Hepatocyte (in vitro differentiated cells): ENCODE measurements at regions not wholly inside any gene's neighbourhood (a gene's known extent, or its start where the extent isn't known, plus 50 kb on each side); places are given as distances from the start of the nearest gene placed in this dataset.

Source experiments
- CTCF ChIP-seq: fragments of 200-600 bp; sonication (generic); IDR thresholded peaks from 2 replicates; pipeline ENCODE4 v1.5.1; 2016; ENCODE audit warnings: antibody characterized with exemption, mild to moderate bottlenecking; ENCODE audit not compliant: poor library complexity
- EZH2 ChIP-seq: fragments of 200-600 bp; sonication (generic); IDR thresholded peaks from 2 replicates; pipeline ENCODE4 v1.6.1; 2016; ENCODE audit warnings: antibody characterized with exemption, mild to moderate bottlenecking, borderline replicate concordance
- EZH2phosphoT487 ChIP-seq: fragments of 200-600 bp; sonication (generic); IDR thresholded peaks from one replicate; pipeline ENCODE4 v1.6.1; 2018; ENCODE audit warnings: antibody characterized with exemption, mild to moderate bottlenecking, low read depth, moderate library complexity; ENCODE audit not compliant: unreplicated experiment, severe bottlenecking

DNA sequence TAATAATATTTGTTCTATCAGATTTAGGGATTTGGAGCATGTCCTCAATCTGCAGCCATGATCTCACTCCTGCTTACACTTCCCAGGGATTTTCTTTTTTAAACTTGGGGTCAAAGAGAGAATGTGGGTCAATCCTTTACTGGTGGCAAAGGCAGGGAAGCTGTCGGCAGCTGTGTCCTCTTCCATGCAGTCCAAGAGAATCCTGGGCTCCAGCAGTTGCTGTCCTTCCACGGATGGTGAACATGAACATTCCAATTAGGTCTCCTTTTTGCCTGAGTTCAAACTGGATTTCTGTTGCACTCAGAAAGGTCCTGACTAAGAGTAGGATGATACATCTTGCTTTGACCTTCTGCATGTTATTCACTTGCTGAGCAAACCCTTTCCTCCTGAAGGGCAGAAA is 73.9 kb downstream of the ARL6IP4 start:
- TF ChIP-seq EZH2 = no peak
- TF ChIP-seq CTCF = no peak
- TF ChIP-seq EZH2phosphoT487 = no peak
